HepG2 (cell line): ENCODE measurements at regions not wholly inside any gene's neighbourhood (a gene's known extent, or its start where the extent isn't known, plus 50 kb on each side); places are given as distances from the start of the nearest gene placed in this dataset.

Experiments
- ASH2L ChIP-seq: fragments of 300-600, 200-600 bp; sonication (generic); IDR thresholded peaks from 2 replicates; pipeline ENCODE4 v1.7.0; 2017; ENCODE audit warnings: low read depth, mild to moderate bottlenecking, moderate library complexity, mixed read lengths, low read length; ENCODE audit not compliant: insufficient read length
- ATF2 ChIP-seq: sonication (generic); formaldehyde crosslinking; IDR thresholded peaks from 2 replicates; pipeline ENCODE4 v1.4.0; 2020; ENCODE audit warnings: missing genetic modification reagents
- CREB3 ChIP-seq: sonication (generic); formaldehyde crosslinking; IDR thresholded peaks from 2 replicates; pipeline ENCODE4 v1.5.0; 2020; ENCODE audit warnings: missing genetic modification reagents
- CREM ChIP-seq, 2 experiments: sonication (generic) in 1 of 2; formaldehyde crosslinking in 1 of 2; IDR thresholded peaks; 2 replicates each; pipeline versions ENCODE4 v1.4.0 to v1.6.1; 2016 to 2020; ENCODE audit warnings: antibody characterized with exemption in 1 of 2, mild to moderate bottlenecking in 1 of 2, missing genetic modification reagents in 1 of 2
- CTCF ChIP-seq: sonication (generic); formaldehyde crosslinking; IDR thresholded peaks from 2 replicates; pipeline ENCODE4 v1.5.0; 2020; ENCODE audit warnings: mild to moderate bottlenecking, missing genetic modification reagents, moderate library complexity
- FUBP1 ChIP-seq: sonication (generic); formaldehyde crosslinking; IDR thresholded peaks from 2 replicates; pipeline ENCODE4 v1.5.1; 2020; ENCODE audit warnings: missing genetic modification reagents, mild to moderate bottlenecking, borderline replicate concordance
- HNF1B ChIP-seq: sonication (generic); formaldehyde crosslinking; IDR thresholded peaks from 2 replicates; pipeline ENCODE4 v1.5.1; 2020; ENCODE audit warnings: mild to moderate bottlenecking, moderate library complexity, missing genetic modification reagents
- IRF1 ChIP-seq: sonication (generic); formaldehyde crosslinking; IDR thresholded peaks from 2 replicates; pipeline ENCODE4 v1.4.0; 2020; ENCODE audit warnings: low read depth, mild to moderate bottlenecking, missing genetic modification reagents
- KAT8 ChIP-seq: IDR thresholded peaks from 2 replicates; pipeline ENCODE4 v1.6.1; 2016; ENCODE audit warnings: missing genetic modification reagents, missing compliant biosample characterization
- NFRKB ChIP-seq: fragments of 450-650 bp; IDR thresholded peaks from 2 replicates; pipeline ENCODE4 v1.6.1; 2017
- RFX3 ChIP-seq: IDR thresholded peaks from 2 replicates; pipeline ENCODE4 v1.6.1; 2016; ENCODE audit warnings: missing biosample characterization, missing genetic modification reagents
- SALL1 ChIP-seq: sonication (generic); formaldehyde crosslinking; IDR thresholded peaks from 2 replicates; pipeline ENCODE4 v1.8.0; 2022; ENCODE audit warnings: mild to moderate bottlenecking, missing genetic modification reagents
- SRF ChIP-seq: IDR thresholded peaks from 2 replicates; pipeline ENCODE4 v1.6.1; 2011; ENCODE audit warnings: mild to moderate bottlenecking, low read depth, low read length, moderate library complexity
- ZBTB8A ChIP-seq: sonication (generic); formaldehyde crosslinking; IDR thresholded peaks from 2 replicates; pipeline ENCODE4 v1.4.0; 2020; ENCODE audit warnings: mild to moderate bottlenecking, low read depth, missing genetic modification reagents, borderline replicate concordance
- ZFY ChIP-seq: sonication (generic); formaldehyde crosslinking; IDR thresholded peaks from 2 replicates; pipeline ENCODE4 v1.4.0; 2020; ENCODE audit warnings: missing genetic modification reagents
- ZNF138 ChIP-seq: sonication (generic); formaldehyde crosslinking; IDR thresholded peaks from 2 replicates; pipeline ENCODE4 v1.5.0; 2020; ENCODE audit warnings: mild to moderate bottlenecking, low read depth, missing genetic modification reagents
- ZNF343 ChIP-seq: sonication (generic); formaldehyde crosslinking; IDR thresholded peaks from 2 replicates; pipeline ENCODE4 v1.4.0; 2020; ENCODE audit warnings: mild to moderate bottlenecking, missing genetic modification reagents
- ZNF543 ChIP-seq: sonication (generic); formaldehyde crosslinking; IDR thresholded peaks from 2 replicates; pipeline ENCODE4 v1.4.0; 2020; ENCODE audit warnings: mild to moderate bottlenecking, missing genetic modification reagents
- ZNF550 ChIP-seq: sonication (generic); formaldehyde crosslinking; IDR thresholded peaks from 2 replicates; pipeline ENCODE4 v1.4.0; 2020; ENCODE audit warnings: mild to moderate bottlenecking, missing genetic modification reagents, borderline replicate concordance
- ZNF563 ChIP-seq: sonication (generic); formaldehyde crosslinking; IDR thresholded peaks from 2 replicates; pipeline ENCODE4 v1.8.0; 2022; ENCODE audit warnings: mild to moderate bottlenecking, moderate library complexity, missing genetic modification reagents
- ZSCAN30 ChIP-seq: sonication (generic); formaldehyde crosslinking; IDR thresholded peaks from 2 replicates; pipeline ENCODE4 v1.5.0; 2020; ENCODE audit warnings: mild to moderate bottlenecking, missing genetic modification reagents

GRCh38 chr17:68733241-68734176 is 132.3 kb upstream of the FAM20A start (continued):
- TF ChIP-seq ZNF343 (CRISPR knock-in tag) (no peak), ZBTB8A (no peak), NFRKB (no peak), ZFY (CRISPR knock-in tag) (no peak), SRF (peak; percentile 98), RFX3 (CRISPR knock-in tag) (no peak), CREM (IDR thresholded peaks at IDR 0.05) (no peak), CREM (CRISPR knock-in tag; IDR thresholded peaks at IDR 0.05) (no peak), ZNF563 (CRISPR knock-in tag) (no peak), ATF2 (CRISPR knock-in tag) (no peak; the same call in 1 of the 2 replicates), CREB3 (CRISPR knock-in tag) (no peak), ZNF550 (CRISPR knock-in tag) (no peak), ZNF543 (CRISPR knock-in tag) (no peak), ZNF138 (no peak), ZSCAN30 (CRISPR knock-in tag) (no peak), ASH2L (no peak), KAT8 (CRISPR knock-in tag) (peak; percentile 50; the same call in 1 of the 2 replicates), HNF1B (CRISPR knock-in tag) (0 out of 2 replicates have a peak, but pooled peaks have one; percentile 46), SALL1 (peak; percentile 77), CTCF (CRISPR knock-in tag) (no peak), FUBP1 (CRISPR knock-in tag) (no peak), IRF1 (CRISPR knock-in tag) (no peak)
